Thyroid gland (tissue), 4 donors: ENCODE measurements at regions not wholly inside any gene's neighbourhood (a gene's known extent, or its start where the extent isn't known, plus 50 kb on each side); places are given as distances from the start of the nearest gene placed in this dataset.

ENCODE experiments used
- CTCF ChIP-seq, 6 experiments: fragments of 200-600 bp in 3 of 6; fragments of 450-650 bp in 3 of 6; sonication (generic) in 3 of 6; IDR thresholded peaks; one replicate each; pipeline ENCODE4 v1.5.1; 2016 to 2019; ENCODE audit warnings: antibody characterized with exemption in 6 of 6, mild to moderate bottlenecking in 2 of 6, inconsistent platforms in 1 of 6, moderate library complexity in 1 of 6
- POLR2A ChIP-seq, 2 donors: fragments of 450-650 bp; IDR thresholded peaks; one replicate each; pipeline ENCODE4 v1.6.1; 2017; ENCODE audit warnings: antibody characterized with exemption in 2 of 2, mild to moderate bottlenecking in 2 of 2, moderate library complexity in 1 of 2

GRCh38 chr6:68233623-68234022 lies 401.5 kb upstream of the ADGRB3 start:
- TF ChIP-seq CTCF (IDR thresholded peaks at IDR 0.05) (no peak), POLR2A (IDR thresholded peaks at IDR 0.05) (no peak)
